H9 (cell line): ENCODE measurements at regions not wholly inside any gene's neighbourhood (a gene's known extent, or its start where the extent isn't known, plus 50 kb on each side); places are given as distances from the start of the nearest gene placed in this dataset.

Experiments
- DNase-seq: peaks from one replicate; pipeline ENCODE4 v3.0.0-alpha.2; 2017
- H2AFZ ChIP-seq: one replicate; pipeline ENCODE4 v1.6.1; 2013; ENCODE audit warnings: mild to moderate bottlenecking, low read length, control low read depth, moderate library complexity
- H2AK5ac ChIP-seq: 2 replicates; pipeline ENCODE4 v1.6.1; 2013; ENCODE audit warnings: low read length, control low read depth, mixed read lengths; ENCODE audit not compliant: insufficient read length
- H2BK120ac ChIP-seq: one replicate; pipeline ENCODE4 v1.6.1; 2013; ENCODE audit warnings: low read depth, mild to moderate bottlenecking, low read length, control low read depth, inconsistent platforms; ENCODE audit not compliant: poor library complexity, severe bottlenecking
- H2BK12ac ChIP-seq: 2 replicates; pipeline ENCODE4 v1.6.1; 2013; ENCODE audit warnings: low read length, control low read depth, mixed read lengths, low read depth; ENCODE audit not compliant: insufficient read length
- H2BK15ac ChIP-seq: 2 replicates; pipeline ENCODE4 v1.6.1; 2013; ENCODE audit warnings: low read depth, low read length, control low read depth
- H2BK20ac ChIP-seq: one replicate; pipeline ENCODE4 v1.6.1; 2013; ENCODE audit warnings: low read depth, mild to moderate bottlenecking, low read length, control low read depth, inconsistent platforms; ENCODE audit not compliant: poor library complexity, severe bottlenecking
- H2BK5ac ChIP-seq: 2 replicates; pipeline ENCODE4 v1.6.1; 2013; ENCODE audit warnings: low read length, control low read depth, mixed read lengths; ENCODE audit not compliant: insufficient read length
- H3K14ac ChIP-seq: 2 replicates; pipeline ENCODE4 v1.6.1; 2013; ENCODE audit warnings: low read length, control low read depth; ENCODE audit not compliant: insufficient read depth
- H3K18ac ChIP-seq: 2 replicates; pipeline ENCODE4 v1.6.1; 2013; ENCODE audit warnings: low read depth, mild to moderate bottlenecking, mixed read lengths, low read length, control low read depth; ENCODE audit not compliant: insufficient read length
- H3K23ac ChIP-seq: 2 replicates; pipeline ENCODE4 v1.6.1; 2013; ENCODE audit warnings: low read length, control low read depth, mixed read lengths, low read depth; ENCODE audit not compliant: insufficient read length
- H3K23me2 ChIP-seq: 2 replicates; pipeline ENCODE4 v1.6.1; 2013; ENCODE audit warnings: low read depth, mild to moderate bottlenecking, mixed read lengths, low read length, control low read depth; ENCODE audit not compliant: insufficient read length, poor library complexity, severe bottlenecking
- H3K27ac ChIP-seq: 2 replicates; pipeline ENCODE4 v1.5.1; 2013; ENCODE audit warnings: low read length, control low read depth, mixed read lengths, low read depth; ENCODE audit not compliant: insufficient read length
- H3K27me3 ChIP-seq: 2 replicates; pipeline ENCODE4 v1.6.1; 2013; ENCODE audit warnings: low read length, control low read depth, inconsistent platforms; ENCODE audit not compliant: insufficient read depth
- H3K4ac ChIP-seq: 2 replicates; pipeline ENCODE4 v1.6.1; 2013; ENCODE audit warnings: low read depth, mild to moderate bottlenecking, control low read depth, inconsistent platforms, low read length, moderate library complexity
- H3K4me1 ChIP-seq: 2 replicates; pipeline ENCODE4 v1.6.1; 2013; ENCODE audit warnings: low read length, control low read depth, inconsistent platforms; ENCODE audit not compliant: insufficient read depth
- H3K4me2 ChIP-seq: 2 replicates; pipeline ENCODE4 v1.6.1; 2013; ENCODE audit warnings: low read length, control low read depth, mixed read lengths; ENCODE audit not compliant: insufficient read length, insufficient read depth
- H3K56ac ChIP-seq: 2 replicates; pipeline ENCODE4 v1.6.1; 2013; ENCODE audit warnings: low read depth, mild to moderate bottlenecking, mixed read lengths, low read length, control low read depth; ENCODE audit not compliant: insufficient read length
- H3K79me1 ChIP-seq: 2 replicates; pipeline ENCODE4 v1.6.1; 2013; ENCODE audit warnings: low read depth, mild to moderate bottlenecking, moderate library complexity, low read length, control low read depth, inconsistent platforms; ENCODE audit not compliant: insufficient read depth, poor library complexity, severe bottlenecking
- H3K79me2 ChIP-seq: 2 replicates; pipeline ENCODE4 v1.6.1; 2013; ENCODE audit warnings: low read length, control low read depth, inconsistent platforms; ENCODE audit not compliant: insufficient read depth
- H3K9ac ChIP-seq: 2 replicates; pipeline ENCODE4 v1.6.1; 2013; ENCODE audit warnings: low read length, control low read depth, mixed read lengths; ENCODE audit not compliant: insufficient read length; ENCODE audit errors: extremely low read depth
- H3K9me3 ChIP-seq: one replicate; pipeline ENCODE4 v1.6.1; 2013; ENCODE audit warnings: low read depth, low read length, inconsistent platforms; ENCODE audit not compliant: control insufficient read depth
- H3T11ph ChIP-seq: one replicate; pipeline ENCODE4 v1.6.1; 2013; ENCODE audit warnings: mild to moderate bottlenecking, low read length, control low read depth, inconsistent platforms
- H4K20me1 ChIP-seq: one replicate; pipeline ENCODE4 v1.6.1; 2013; ENCODE audit not compliant: control insufficient read depth, insufficient read length, insufficient read depth
- H4K5ac ChIP-seq: 2 replicates; pipeline ENCODE4 v1.6.1; 2013; ENCODE audit warnings: low read depth, mild to moderate bottlenecking, mixed read lengths, low read length, control low read depth; ENCODE audit not compliant: insufficient read length
- H4K8ac ChIP-seq: replicated peaks from 2 replicates; pipeline ENCODE4 v1.6.1; 2013; ENCODE audit warnings: low read length, control low read depth, mixed read lengths, low read depth; ENCODE audit not compliant: insufficient read length
- H4K91ac ChIP-seq: 2 replicates; pipeline ENCODE4 v1.6.1; 2013; ENCODE audit warnings: low read depth, mild to moderate bottlenecking, moderate library complexity, mixed read lengths, low read length, control low read depth; ENCODE audit not compliant: insufficient read length
- H3K27ac Mint-ChIP-seq, 3 experiments: 2 replicates in 2 of 3; 3 replicates in 1 of 3; pipeline ENCODE4 v1.8.0; 2020 to 2021; ENCODE audit warnings: mixed read lengths in 3 of 3, mild to moderate bottlenecking in 1 of 3, moderate library complexity in 1 of 3
- H3K27me3 Mint-ChIP-seq: 2 replicates; pipeline ENCODE4 v1.8.0; 2021; ENCODE audit warnings: low read depth, mild to moderate bottlenecking, moderate library complexity, mixed read lengths
- H3K36me3 Mint-ChIP-seq, 3 experiments: 2 replicates in 2 of 3; 3 replicates in 1 of 3; pipeline ENCODE4 v1.8.0; 2020 to 2021; ENCODE audit warnings: low read depth in 3 of 3, mixed read lengths in 3 of 3; ENCODE audit not compliant: insufficient read depth in 1 of 3
- H3K4me1 Mint-ChIP-seq, 2 experiments: 2 replicates each; pipeline ENCODE4 v1.8.0; 2020; ENCODE audit warnings: mixed read lengths in 2 of 2
- H3K4me3 Mint-ChIP-seq, 2 experiments: 2 replicates in 1 of 2; 3 replicates in 1 of 2; pipeline ENCODE4 v1.8.0; 2020 to 2021; ENCODE audit warnings: mild to moderate bottlenecking in 2 of 2, mixed read lengths in 2 of 2, moderate library complexity in 1 of 2
- H3K9me3 Mint-ChIP-seq, 2 experiments: 2 replicates in 1 of 2; 3 replicates in 1 of 2; pipeline ENCODE4 v1.8.0; 2020; ENCODE audit warnings: mild to moderate bottlenecking in 2 of 2, mixed read lengths in 2 of 2, moderate library complexity in 1 of 2
- WGBS: extraction: QIAGEN DNeasy Blood & Tissue Kit; methylation state at CpG from one replicate; pipeline ENCODE4 v1.1.7; 2013; ENCODE audit warnings: missing lambda C conversion rate, low lambda C conversion rate, mixed read lengths; ENCODE audit not compliant: insufficient read length; ENCODE audit errors: extremely low coverage; 5-methylcytosine and 5-hydroxymethylcytosine counted together
- TF ChIP-seq, protein P1 (sequence below): fragments of 200-600 bp; sonication (generic); conservative IDR thresholded peaks from 3 replicates; pipeline ENCODE4 v1.8.0; 2021; ENCODE audit warnings: antibody characterized with exemption, mild to moderate bottlenecking

DNA sequence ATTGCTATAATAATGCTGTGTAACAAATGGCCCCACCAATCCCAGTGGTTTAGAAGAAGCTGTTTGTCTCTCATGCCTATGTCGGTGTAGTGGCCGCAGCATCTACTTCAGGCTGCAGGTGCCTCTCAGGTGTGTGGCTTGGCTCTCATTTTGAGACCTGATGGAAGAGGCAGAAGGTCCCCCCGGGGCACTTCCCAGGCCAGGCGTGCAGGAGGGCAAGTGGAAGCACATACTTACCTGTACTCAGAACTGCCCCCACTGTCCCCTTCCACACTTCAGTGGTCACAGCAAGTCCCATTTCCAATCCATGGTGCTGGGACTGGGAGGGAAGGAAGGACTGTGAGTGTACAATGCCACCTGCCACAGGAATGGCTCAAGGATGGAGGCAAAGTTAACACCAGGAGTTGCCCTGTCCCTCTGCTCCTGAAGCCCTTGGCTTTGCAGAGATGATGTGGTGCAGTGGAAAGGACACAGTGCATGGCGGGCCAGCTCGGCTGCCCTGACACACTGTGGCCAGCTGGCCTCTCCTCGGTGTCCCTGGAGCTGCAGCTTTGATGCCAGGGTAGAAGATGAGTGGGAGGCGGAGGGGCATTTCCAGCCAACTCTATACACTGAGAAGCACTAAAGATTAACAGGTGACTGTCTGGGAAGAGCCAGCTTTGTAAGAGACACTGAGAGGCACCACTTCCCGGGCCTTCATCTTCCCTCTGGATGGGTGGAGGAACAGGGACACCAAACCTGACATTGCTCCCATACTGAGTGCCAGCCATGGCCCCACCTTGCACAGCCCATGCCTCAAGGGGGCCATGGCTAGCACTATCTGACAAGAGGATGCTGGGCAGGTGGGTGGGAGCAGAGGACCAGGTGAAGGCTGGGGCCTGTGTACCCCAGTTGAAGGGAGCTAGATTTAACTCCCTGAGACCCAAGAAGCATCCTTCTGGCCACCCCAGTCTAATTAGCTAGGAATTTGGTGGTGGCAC lies 105.9 kb downstream of the METRNL start:
- Histone ChIP-seq H2BK20ac (no peak overlapping the region), H3K9ac (no peak overlapping the region), H2BK12ac (no peak overlapping the region), H2BK5ac (no peak overlapping the region), H3T11ph (no peak overlapping the region), H2AK5ac (no peak overlapping the region), H3K18ac (no peak overlapping the region), H3K79me2 (no peaks in the 10 kb centered on the region), H2AFZ (no peak overlapping the region), H3K14ac (no peak overlapping the region), H2BK15ac (no peak overlapping the region), H4K5ac (no peak overlapping the region), H3K4me2 (no peak overlapping the region), H3K56ac (no peak overlapping the region), H4K20me1 (no peaks in the 10 kb centered on the region), H3K4ac (no peak overlapping the region), H4K8ac (no peak overlapping the region), H3K23me2 (no peaks in the 10 kb centered on the region), H3K79me1 (no peaks in the 10 kb centered on the region), H3K9me3 (no peaks in the 10 kb centered on the region), H3K27me3 (no peaks in the 10 kb centered on the region), H2BK120ac (no peak overlapping the region), H3K27ac (no peak overlapping the region), H3K4me1 (no peaks in the 10 kb centered on the region), H3K23ac (no peak overlapping the region), H4K91ac (no peak overlapping the region)
- WGBS: no CpG with 5 or more reads among the region's 9 CpGs
- Mint-ChIP-seq H3K27me3 (peaks cover 6% of the 10 kb centered on the region; the same call in 1 of the 2 replicates), H3K4me3 (no peak overlapping the region), H3K4me1 (peaks cover 0 to 2% of the 10 kb centered on the region in 2 experiments; a peak in 1 of 4 replicates), H3K27ac (no peak overlapping the region), H3K36me3 (peaks cover 0 to 2% (median 0%) of the 10 kb centered on the region in 3 experiments; a peak in 1 of 7 replicates), H3K9me3 (peaks cover 3 to 36% of the 10 kb centered on the region in 2 experiments; a peak in 4 of 5 replicates)
- DNase-seq: peak; percentile 13
- TF ChIP-seq, protein P1, sequence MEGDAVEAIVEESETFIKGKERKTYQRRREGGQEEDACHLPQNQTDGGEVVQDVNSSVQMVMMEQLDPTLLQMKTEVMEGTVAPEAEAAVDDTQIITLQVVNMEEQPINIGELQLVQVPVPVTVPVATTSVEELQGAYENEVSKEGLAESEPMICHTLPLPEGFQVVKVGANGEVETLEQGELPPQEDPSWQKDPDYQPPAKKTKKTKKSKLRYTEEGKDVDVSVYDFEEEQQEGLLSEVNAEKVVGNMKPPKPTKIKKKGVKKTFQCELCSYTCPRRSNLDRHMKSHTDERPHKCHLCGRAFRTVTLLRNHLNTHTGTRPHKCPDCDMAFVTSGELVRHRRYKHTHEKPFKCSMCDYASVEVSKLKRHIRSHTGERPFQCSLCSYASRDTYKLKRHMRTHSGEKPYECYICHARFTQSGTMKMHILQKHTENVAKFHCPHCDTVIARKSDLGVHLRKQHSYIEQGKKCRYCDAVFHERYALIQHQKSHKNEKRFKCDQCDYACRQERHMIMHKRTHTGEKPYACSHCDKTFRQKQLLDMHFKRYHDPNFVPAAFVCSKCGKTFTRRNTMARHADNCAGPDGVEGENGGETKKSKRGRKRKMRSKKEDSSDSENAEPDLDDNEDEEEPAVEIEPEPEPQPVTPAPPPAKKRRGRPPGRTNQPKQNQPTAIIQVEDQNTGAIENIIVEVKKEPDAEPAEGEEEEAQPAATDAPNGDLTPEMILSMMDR: no peak
